HepG2 (cell line): ENCODE measurements at regions not wholly inside any gene's neighbourhood (a gene's known extent, or its start where the extent isn't known, plus 50 kb on each side); places are given as distances from the start of the nearest gene placed in this dataset.

Experiments used
- ATAC-seq: fragments of 200-7000 bp; cut with Tn5 transposase; 3 replicates; pipeline ENCODE4 v1.9.1; 2020; ENCODE audit warnings: mild to moderate bottlenecking, moderate library complexity
- BruUV-seq: library from RNA; stranded (reverse); fragments of 400-500 nt; replicated peaks from 2 replicates; lab custom pipeline; 2021; lab: Mats Ljungman, UMichigan
- CTCF ChIA-PET: fragments of 300-600 bp; formaldehyde crosslinking; extraction: SDS; loops from one replicate; lab custom pipeline; 2021; ENCODE audit warnings: low total read pairs, inconsistent platforms, low intra/inter-chr PET ratio; lab: Yijun Ruan, JAX
- POLR2A ChIA-PET: fragments of 350-600 bp; sonication (Branson Sonifier 250); formaldehyde crosslinking; loops from one replicate; lab custom pipeline; 2020; ENCODE audit warnings: antibody characterized with exemption, inconsistent platforms; lab: Yijun Ruan, JAX
- DNase-seq: peaks from one replicate; pipeline ENCODE4 v3.0.0-alpha.2; 2015; ENCODE audit warnings: low spot score
- FAIRE-seq: peaks from 3 replicates; lab custom pipeline; 2011; peaks lifted over from hg19 to GRCh38; lab: Jason Lieb, UNC
- H2AFZ ChIP-seq: one replicate; pipeline ENCODE4 v1.6.1; 2011; ENCODE audit warnings: low read length, inconsistent platforms
- H3K27ac ChIP-seq: fragments of 300-600 bp; 3 replicates; pipeline ENCODE4 v1.8.0; 2011; ENCODE audit warnings: mixed run types, mild to moderate bottlenecking, mixed read lengths, low read length, inconsistent platforms; ENCODE audit not compliant: insufficient read depth; ENCODE audit errors: extremely low read length
- H3K27me3 ChIP-seq, 2 experiments: fragments of 200-600 bp in 1 of 2; 2 replicates in 1 of 2; 3 replicates in 1 of 2; pipeline versions ENCODE4 v1.6.0 to v1.8.0; 2011; ENCODE audit warnings: low read length in 2 of 2, mild to moderate bottlenecking in 2 of 2, moderate library complexity in 2 of 2, inconsistent platforms in 1 of 2; ENCODE audit not compliant: insufficient read depth in 2 of 2, control insufficient read depth in 1 of 2
- H3K36me3 ChIP-seq, 2 experiments: fragments of 200-600 bp in 1 of 2; replicated peaks in 1 of 2; 2 replicates in 1 of 2; 3 replicates in 1 of 2; pipeline versions ENCODE4 v1.5.1 to v1.8.0; 2011; ENCODE audit warnings: low read length in 2 of 2, inconsistent platforms in 1 of 2; ENCODE audit not compliant: insufficient read depth in 2 of 2, control insufficient read depth in 1 of 2
- H3K4me1 ChIP-seq: 2 replicates; pipeline ENCODE4 v1.5.1; 2012; ENCODE audit warnings: low read length, inconsistent platforms; ENCODE audit not compliant: insufficient read depth
- H3K4me2 ChIP-seq: 2 replicates; pipeline ENCODE4 v1.6.0; 2011; ENCODE audit warnings: low read depth, low read length, inconsistent platforms
- H3K4me3 ChIP-seq, 3 experiments: fragments of 200-600 bp in 1 of 3; sonication (generic), shearing (Covaris generic) in 1 of 3; replicated peaks in 1 of 3; 2 replicates each; pipeline ENCODE4 v1.5.1; 2011 to 2016; ENCODE audit warnings: low read length in 3 of 3, inconsistent platforms in 2 of 3, low read depth in 2 of 3, mild to moderate bottlenecking in 2 of 3, control low read depth in 1 of 3, mixed read lengths in 1 of 3; ENCODE audit not compliant: insufficient read depth in 1 of 3
- H3K79me2 ChIP-seq: one replicate; pipeline ENCODE4 v1.6.1; 2011; ENCODE audit warnings: low read length, inconsistent platforms; ENCODE audit not compliant: insufficient read depth
- H3K9ac ChIP-seq: 2 replicates; pipeline ENCODE4 v1.6.0; 2011; ENCODE audit warnings: mild to moderate bottlenecking, low read depth, low read length, inconsistent platforms; ENCODE audit not compliant: insufficient read depth
- H3K9me3 ChIP-seq: 2 replicates; pipeline ENCODE4 v1.5.1; 2012; ENCODE audit warnings: mild to moderate bottlenecking, low read length
- H4K20me1 ChIP-seq: 2 replicates; pipeline ENCODE4 v1.6.0; 2011; ENCODE audit warnings: inconsistent platforms, mild to moderate bottlenecking, low read length, moderate library complexity; ENCODE audit not compliant: insufficient read depth
- CAMTA2 ChIP-seq: sonication (generic); formaldehyde crosslinking; IDR thresholded peaks from 2 replicates; pipeline ENCODE4 v1.4.0; 2020; ENCODE audit warnings: mild to moderate bottlenecking, missing genetic modification reagents, borderline replicate concordance
- DPF2 ChIP-seq: sonication (generic); formaldehyde crosslinking; IDR thresholded peaks from 2 replicates; pipeline ENCODE4 v1.4.0; 2020; ENCODE audit warnings: mild to moderate bottlenecking, low read depth, missing genetic modification reagents, borderline replicate concordance
- DRAP1 ChIP-seq: IDR thresholded peaks from 2 replicates; pipeline ENCODE4 v1.6.1; 2016; ENCODE audit warnings: missing genetic modification reagents, missing compliant biosample characterization
- EED ChIP-seq: sonication (generic); formaldehyde crosslinking; IDR thresholded peaks from 2 replicates; pipeline ENCODE4 v1.5.0; 2020; ENCODE audit warnings: mild to moderate bottlenecking, missing genetic modification reagents
- PRPF4 ChIP-seq: fragments of 200-400 bp; formaldehyde crosslinking; IDR thresholded peaks from 2 replicates; pipeline ENCODE4 v1.6.1; 2016; ENCODE audit warnings: low read length, low read depth; ENCODE audit not compliant: poor library complexity, severe bottlenecking
- RAD21 ChIP-seq: fragments of 450-650 bp; formaldehyde crosslinking; IDR thresholded peaks from 2 replicates; pipeline ENCODE4 v1.5.0; 2020; ENCODE audit warnings: mild to moderate bottlenecking
- SNAPC5 ChIP-seq: sonication (generic); formaldehyde crosslinking; IDR thresholded peaks from 2 replicates; pipeline ENCODE4 v1.8.1; 2023; ENCODE audit warnings: mild to moderate bottlenecking, missing genetic modification reagents, borderline replicate concordance
- YEATS2 ChIP-seq: sonication (generic); formaldehyde crosslinking; IDR thresholded peaks from 2 replicates; pipeline ENCODE4 v1.4.0; 2020; ENCODE audit warnings: missing genetic modification reagents, borderline replicate concordance
- ZNF251 ChIP-seq: sonication (generic); formaldehyde crosslinking; IDR thresholded peaks from 2 replicates; pipeline ENCODE4 v1.9.0; 2021; ENCODE audit warnings: mild to moderate bottlenecking, missing genetic modification reagents
- ZNF772 ChIP-seq: sonication (generic); formaldehyde crosslinking; IDR thresholded peaks from 2 replicates; pipeline ENCODE4 v1.5.0; 2020; ENCODE audit warnings: mild to moderate bottlenecking, missing genetic modification reagents
- ZNF773 ChIP-seq: sonication (generic); formaldehyde crosslinking; IDR thresholded peaks from 2 replicates; pipeline ENCODE4 v1.4.0; 2020; ENCODE audit warnings: missing genetic modification reagents, borderline replicate concordance
- WGBS: methylation state at CpG from one replicate; pipeline ENCODE4 v1.1.6; 2017; ENCODE audit warnings: low lambda C conversion rate; 5-methylcytosine and 5-hydroxymethylcytosine counted together
- in situ Hi-C: cut with HindIII; loops from 2 replicates; pipeline ENCODE4 v1.10.0; 2017; ENCODE audit warnings: low pct_unique_long_range_greater_than_20kb; ENCODE audit not compliant: extremely low pct_ligation_motif_present
- intact Hi-C: fragments of 100-400 bp; cut with micrococcal nuclease; formaldehyde crosslinking; loops from one replicate; pipeline ENCODE4 v1.10.0; 2022; ENCODE audit not compliant: unreplicated experiment

GRCh38 chr13:80669112-80669511 is 328.2 kb upstream of the SPRY2 start:
- in situ Hi-C loops, result no loop called here

GRCh38 chr13:80668452-80668851 is 327.5 kb upstream of the SPRY2 start:
- Histone ChIP-seq H3K9ac (no peak overlapping the region), H3K36me3 (no peaks in the 10 kb centered on the region), H4K20me1 (no peaks in the 10 kb centered on the region), H3K4me2 (no peak overlapping the region), H3K4me3 (no peak overlapping the region), H3K79me2 (no peaks in the 10 kb centered on the region), H3K9me3 (peaks cover 79% of the 10 kb centered on the region), H2AFZ (no peak overlapping the region), H3K4me1 (no peaks in the 10 kb centered on the region), H3K27me3 (no peaks in the 10 kb centered on the region), H3K27ac (no peak overlapping the region)
- CTCF ChIA-PET, result no interaction called here
- WGBS, result 0% methylated on average over 2 of the region's 2 CpGs
- ATAC-seq, result no peak
- no peak for FAIRE-seq
- TF ChIP-seq ZNF251 (no peak), PRPF4 (no peak), ZNF772 (no peak), YEATS2 (CRISPR knock-in tag) (no peak), DPF2 (CRISPR knock-in tag) (no peak), SNAPC5 (CRISPR knock-in tag) (no peak)
- in situ Hi-C loops (no loop called here), intact Hi-C loops (no loop called here)
- POLR2A ChIA-PET, result no interaction called here
- BruUV-seq, result no TSS peak
- DNase-seq, result no peak

More at GRCh38 chr13:80669112-80669511, 328.2 kb upstream of the SPRY2 start:
- Histone ChIP-seq H3K9ac (no peak overlapping the region), H4K20me1 (no peaks in the 10 kb centered on the region), H3K27ac (no peak overlapping the region), H3K4me1 (no peaks in the 10 kb centered on the region), H3K79me2 (no peaks in the 10 kb centered on the region), H3K4me2 (no peak overlapping the region), H3K36me3 (no peaks in the 10 kb centered on the region), H3K4me3 (no peak overlapping the region), H3K9me3 (peaks cover 79% of the 10 kb centered on the region), H2AFZ (no peak overlapping the region), H3K27me3 (no peaks in the 10 kb centered on the region)
- ChIA-PET POLR2A (no interaction called here), CTCF (no interaction called here)
- WGBS, result 38% methylated on average over 1 of the region's 1 CpG
- no TSS peak for BruUV-seq
- FAIRE-seq (no peak), ATAC-seq (no peak), DNase-seq (no peak)
- TF ChIP-seq DRAP1 (CRISPR knock-in tag), result no peak
- TF ChIP-seq ZNF773 (CRISPR knock-in tag), result no peak
- no peak for TF ChIP-seq CAMTA2 (CRISPR knock-in tag)
- TF ChIP-seq EED, result no peak
- TF ChIP-seq RAD21, result no peak
- intact Hi-C loops, result no loop called here
